Glomerular visceral epithelial cell (primary cell): ENCODE measurements at regions not wholly inside any gene's neighbourhood (a gene's known extent, or its start where the extent isn't known, plus 50 kb on each side); places are given as distances from the start of the nearest gene placed in this dataset.

Experiments used
- DNase-seq: peaks from one replicate; pipeline ENCODE4 v3.0.0-alpha.2; 2016; ENCODE audit errors: extremely low spot score

DNA sequence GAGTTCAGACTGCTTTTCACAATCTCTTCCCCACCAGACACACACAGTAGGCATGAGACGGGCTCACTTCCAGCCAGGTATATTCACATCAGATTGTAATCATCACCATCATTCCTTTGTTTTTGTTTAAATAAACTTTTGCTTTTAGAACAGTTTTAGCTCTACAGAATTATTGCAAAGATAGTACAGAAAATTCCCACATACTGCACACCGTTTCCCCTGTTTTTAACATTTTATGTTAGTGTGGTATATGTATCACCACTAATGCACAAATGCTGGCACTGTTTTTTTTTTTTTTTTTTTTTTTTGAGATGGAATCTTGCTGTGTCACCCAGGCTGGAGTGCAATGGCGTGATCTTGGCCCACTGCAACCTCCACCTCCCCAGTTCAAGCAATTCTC, 83.3 kb upstream of the ANO1 start:
- no peak for DNase-seq

DNA sequence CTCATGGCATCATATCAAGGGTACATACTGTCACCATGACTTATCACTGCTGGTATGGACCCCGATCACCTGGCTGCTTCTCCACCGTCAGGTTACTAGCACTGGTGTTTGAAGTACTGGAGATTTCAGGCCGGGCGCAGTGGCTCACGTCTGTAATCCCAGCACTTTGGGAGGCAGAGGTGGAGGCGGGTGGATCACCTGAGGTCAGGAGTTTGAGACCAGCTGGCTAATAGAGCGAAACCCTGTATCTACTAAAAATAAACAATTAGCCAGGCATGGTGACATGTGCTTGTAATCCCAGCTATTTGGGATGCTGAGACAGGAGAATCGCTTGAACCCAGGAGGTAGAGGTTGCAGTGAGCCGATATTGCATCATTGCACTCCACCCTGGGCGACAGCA, 82.4 kb upstream of the ANO1 start:
- DNase-seq, result no peak

DNA sequence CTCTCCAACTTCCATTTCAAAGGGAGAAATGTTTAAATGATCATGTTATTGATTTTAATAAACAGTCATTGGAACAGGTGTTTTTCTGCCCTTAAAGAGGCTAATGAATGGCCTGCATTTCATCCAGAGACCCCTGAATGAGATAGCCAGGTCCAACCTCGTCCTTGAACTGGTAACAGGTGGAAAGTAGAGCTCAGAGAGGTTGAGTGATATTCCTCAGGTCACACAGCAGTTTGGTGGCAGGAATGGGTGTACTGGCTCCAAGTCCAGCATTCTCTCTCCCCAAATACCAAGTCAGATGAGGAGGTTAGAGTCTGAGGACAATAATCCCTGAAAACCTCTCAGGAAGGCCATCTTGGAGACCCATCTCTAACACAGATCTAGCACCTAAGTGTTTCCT, 81.7 kb upstream of the ANO1 start:
- no peak for DNase-seq

DNA sequence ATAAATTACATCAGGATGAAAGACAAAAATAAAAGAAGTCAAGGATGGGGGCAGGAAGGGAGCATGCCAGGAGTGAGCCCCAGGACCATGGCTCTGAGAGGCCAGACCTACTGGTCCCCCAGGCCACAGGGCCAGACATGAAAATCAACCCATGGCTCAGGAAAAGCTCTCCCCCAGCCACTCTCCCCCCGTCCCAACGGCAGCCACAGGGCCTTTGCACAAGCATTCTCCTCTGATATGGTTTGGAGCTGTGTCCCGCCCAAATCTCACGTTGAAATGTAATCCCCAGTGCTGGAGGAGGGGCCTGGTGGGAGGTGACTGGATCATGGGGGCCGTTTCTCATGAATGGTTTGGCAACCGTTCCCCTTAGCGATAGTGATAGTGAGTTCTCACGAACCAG, 80.8 kb upstream of the ANO1 start:
- DNase-seq, result no peak

DNA sequence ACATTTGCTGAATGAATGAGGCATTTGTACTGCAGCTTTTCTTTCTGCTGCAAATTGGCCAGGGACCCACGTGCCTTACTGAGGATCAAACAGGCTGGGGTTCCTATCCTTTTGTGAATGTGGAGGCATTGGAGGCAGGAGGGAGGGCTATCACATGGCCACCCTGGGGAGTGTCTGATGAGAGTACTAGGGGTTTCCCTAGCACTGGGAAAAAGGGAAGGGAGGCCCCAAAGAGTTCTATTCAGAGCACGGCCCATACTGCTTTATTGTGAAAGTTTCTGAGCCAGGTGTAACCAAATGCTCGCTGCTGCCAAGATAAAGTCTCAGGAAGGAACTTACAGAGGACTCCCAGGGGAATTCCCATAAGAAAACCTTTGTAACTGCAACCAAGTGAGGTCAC, 78.4 kb upstream of the ANO1 start:
- no peak for DNase-seq

DNA sequence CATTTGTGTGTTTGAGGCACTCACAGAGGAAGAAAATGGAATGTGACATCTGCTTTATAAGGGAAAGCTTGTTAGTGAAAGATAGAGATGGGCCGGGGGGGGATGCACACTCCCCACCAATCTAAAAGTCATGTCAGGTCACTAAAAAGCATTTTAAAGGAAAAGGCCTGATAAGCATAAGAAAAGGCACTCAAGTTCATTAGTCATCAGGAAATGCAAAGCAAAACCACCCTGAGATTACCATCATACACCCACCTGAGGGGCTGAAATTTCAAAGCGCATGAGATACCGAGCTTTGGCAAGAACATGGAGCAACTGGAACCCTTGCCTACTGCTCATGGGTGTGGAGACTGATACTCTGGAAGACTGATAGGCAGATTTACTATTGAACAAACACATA, 77.9 kb upstream of the ANO1 start:
- no peak for DNase-seq

DNA sequence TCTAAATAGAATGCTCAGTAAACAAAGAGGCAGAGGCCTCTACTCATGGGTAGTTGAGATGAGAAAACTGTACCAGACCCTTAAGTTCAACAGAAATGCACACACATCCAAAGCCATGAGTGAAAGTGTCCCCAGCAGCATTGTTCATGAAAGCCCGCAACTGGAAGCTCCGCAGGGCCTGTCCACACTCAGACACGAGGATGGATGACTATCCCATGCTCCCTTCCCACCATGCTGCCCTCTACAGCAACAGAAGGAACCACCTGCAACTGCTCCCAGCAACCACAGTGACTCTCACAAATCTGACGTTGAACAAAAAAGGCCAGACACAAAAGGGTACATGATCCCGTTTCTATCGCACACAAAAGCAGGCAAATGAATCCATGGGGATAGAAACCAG, 76.9 kb upstream of the ANO1 start:
- no peak for DNase-seq

DNA sequence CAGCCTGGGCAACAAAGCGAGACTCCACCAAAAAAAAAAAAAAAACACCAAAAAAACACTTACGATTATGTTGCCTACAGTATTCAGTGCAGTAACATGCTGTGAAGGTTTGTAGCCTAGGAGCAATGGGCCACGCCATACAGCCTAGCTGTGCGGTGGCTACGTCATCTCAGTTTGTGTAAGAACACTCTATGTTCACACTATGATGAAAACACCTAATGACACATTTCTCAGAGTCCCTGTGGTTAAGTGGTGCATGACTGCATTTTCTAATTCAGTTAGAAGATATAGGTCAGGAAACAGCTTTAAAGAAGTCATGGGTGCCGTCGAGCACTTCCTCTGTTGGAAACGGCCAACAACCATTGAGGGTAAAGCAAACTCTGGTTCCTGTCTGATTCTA, 75.7 kb upstream of the ANO1 start:
- DNase-seq, result no peak

DNA sequence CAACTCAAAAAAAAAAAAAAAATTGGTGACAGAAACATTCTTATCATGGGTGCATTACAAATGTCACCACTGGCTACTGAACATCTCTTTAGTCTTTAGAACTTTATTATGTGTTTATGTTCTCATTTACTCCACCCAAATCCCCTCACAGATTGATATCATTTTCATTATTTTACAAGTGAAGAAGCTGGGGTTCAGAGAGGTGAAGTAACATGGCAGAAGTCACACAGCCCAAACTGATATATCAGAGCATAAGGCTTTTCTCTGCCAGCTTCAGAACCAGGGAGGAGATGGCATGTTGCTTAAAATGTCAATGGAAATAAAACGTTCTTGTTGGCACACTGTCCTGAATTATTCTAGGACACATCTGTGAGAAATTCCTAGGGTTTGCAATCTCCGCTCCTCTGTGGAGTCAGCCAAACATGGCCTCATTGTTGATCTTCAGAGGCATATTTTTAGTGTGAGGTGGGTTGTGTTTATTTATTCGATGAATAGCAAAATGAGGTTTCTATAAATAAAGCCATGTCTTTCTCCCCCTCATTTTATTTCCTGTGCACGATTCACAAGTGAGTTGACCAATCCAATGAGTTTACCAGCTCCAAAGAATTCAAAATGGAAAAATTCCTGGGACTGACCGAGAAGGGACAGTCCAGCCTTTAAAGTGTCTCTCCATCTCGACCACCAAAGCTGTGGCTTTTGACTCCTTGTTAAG, 72.9 kb upstream of the ANO1 start:
- DNase-seq, result no peak

DNA sequence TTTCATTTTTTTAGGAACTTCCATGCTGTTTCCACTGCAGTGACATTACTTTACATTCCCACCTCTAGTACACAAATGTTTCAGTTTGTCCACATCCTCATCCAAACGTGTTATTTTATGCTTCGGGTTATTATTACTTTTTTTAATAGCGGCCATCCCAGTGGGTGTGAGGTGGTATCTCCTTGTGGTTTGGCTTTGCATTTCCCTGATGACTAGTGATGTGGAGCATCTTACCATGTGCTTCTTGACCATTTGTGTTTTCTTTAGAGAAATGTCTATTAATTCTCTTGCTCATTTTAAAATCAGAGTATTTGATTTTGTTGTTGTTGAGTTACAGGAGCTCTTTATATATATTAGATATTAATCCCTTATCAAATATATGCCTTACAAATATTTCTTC, 70.3 kb upstream of the ANO1 start:
- no peak for DNase-seq

DNA sequence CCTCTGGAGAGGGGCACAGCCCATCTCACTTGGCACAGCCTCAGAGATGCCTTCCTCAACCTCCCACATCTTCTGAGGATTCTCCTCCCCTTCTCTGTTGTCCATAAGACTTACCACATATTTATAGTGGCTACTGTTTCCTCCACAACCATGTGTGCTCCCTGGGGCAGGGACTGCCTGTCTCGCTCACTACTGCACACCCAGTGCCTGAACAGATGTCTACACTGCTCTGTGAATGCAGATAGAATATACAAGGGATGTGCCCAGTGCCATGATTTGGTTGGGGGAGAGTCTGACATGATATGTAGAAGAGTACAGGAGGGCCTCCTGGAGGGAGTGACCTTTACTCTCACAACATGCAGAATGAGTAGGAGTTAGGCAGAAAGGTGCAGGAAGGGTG, 67.3 kb upstream of the ANO1 start:
- DNase-seq, result no peak

DNA sequence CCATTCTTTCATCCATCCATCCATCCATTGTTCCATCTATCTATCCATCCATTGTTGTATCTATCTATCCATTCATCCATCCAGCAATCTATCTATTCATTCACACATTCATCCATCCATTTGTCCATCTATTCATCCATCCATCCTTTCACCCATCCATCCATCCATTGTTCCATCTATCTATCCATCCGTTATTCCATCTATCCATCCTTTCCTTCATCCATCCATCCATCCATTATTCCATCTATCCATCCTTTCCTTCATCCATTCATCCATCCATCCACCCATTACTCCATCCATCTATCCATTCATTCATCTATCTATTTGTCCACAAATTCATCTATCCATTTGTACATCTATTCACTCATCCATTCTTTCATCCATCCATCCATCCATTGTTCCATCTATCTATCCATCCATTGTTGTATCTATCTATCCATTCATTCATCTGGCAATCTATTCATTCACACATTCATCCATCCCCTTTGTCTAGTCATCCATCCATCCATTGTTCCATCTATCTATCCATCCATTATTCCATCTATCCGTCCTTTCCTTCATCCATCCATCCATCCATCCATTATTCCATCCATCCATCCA, 65.9 kb upstream of the ANO1 start:
- no peak for DNase-seq

DNA sequence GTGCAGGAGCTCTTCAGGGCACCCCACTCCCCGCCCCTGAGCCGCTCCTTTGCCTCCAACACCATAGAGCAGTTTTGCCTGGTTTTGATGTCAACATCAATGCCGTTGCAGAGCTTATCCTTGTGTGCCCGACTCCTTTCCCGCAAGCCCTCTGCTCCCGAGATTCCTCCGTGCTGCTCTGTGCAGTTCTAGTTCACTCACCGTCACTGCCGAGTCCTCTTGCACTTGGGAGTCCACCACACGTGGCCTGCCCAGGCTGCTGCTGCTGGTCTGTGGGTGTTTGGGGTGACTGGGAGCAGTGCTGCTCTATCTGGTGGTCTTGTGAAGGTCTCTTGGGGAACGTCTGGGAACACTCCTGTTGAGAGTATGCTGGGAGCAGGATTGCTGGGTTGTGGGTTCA, 63.8 kb upstream of the ANO1 start:
- no peak for DNase-seq

DNA sequence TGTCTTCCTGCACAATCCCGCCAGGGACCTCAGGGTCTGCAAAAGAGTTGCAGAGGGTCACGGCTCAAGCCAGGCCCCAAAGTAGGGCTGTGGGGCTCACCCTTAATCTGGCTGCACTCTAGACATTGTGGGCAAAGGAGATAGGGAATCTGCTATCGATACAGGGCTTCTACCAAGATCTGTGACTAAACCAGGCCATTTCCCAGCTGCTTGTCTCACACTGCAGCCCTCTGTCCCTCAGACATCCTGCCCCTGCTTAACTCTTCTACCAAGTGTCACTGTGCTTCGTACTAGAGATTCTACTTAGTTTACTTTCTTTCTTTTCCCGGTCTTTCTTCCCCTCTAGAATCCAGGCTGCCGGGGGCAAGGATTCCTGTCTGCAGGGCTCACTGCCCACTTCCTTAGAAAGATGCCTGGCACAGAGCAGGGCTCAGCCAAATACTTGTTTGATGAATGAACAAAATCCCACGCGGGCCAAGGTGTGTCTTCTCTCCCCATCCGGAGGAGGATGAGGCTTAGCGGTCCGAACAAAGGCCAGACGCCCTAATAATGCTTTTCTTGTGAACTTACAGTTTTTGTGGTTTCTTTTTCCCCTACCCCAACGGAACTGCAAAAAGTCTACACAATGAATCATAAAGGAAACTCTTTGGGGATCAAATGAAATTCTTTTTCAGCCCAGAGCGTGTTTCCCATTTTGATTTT, 61.3 kb upstream of the ANO1 start:
- no peak for DNase-seq

DNA sequence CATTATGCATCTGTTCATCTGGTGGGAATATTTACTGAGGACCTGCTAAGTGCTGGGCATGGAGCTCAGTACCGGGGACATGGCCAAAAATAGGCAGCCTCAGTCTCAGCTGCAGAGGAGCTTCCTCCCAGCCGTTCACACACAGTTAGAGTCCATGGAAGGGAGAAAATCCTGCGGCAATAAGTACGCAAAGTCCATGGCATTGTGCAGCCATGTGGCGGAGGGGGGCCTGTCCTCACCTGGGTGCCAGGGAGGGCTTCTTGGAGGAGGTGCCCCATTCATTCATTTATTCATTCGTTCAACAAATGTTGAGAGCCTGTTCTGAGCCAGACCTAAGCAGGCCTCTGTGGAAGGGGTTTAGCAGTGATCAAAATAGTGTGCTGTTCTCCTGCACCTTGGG, 59.3 kb upstream of the ANO1 start:
- no peak for DNase-seq

DNA sequence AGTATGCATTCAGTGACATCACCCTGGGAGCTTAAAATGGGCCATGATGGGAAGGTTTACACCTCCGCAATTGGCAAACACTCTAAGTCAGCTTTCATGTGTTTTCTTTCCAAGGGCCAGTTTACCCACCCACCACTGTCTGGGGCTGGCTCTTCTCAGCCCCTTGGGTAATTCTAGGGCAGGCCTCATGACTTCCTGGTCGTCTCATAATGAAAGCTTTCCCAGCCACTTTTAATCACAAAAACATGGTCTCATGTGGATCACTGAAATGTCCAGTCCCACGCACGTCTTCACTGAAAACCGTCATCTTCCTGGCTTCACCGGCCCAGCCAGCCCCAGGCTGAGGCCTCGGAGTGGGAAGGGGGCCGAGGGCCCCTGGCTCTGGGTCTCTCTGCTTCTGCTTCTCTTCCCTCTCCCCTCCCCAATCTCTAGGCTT, 58.5 kb upstream of the ANO1 start:
- DNase-seq, result no peak

DNA sequence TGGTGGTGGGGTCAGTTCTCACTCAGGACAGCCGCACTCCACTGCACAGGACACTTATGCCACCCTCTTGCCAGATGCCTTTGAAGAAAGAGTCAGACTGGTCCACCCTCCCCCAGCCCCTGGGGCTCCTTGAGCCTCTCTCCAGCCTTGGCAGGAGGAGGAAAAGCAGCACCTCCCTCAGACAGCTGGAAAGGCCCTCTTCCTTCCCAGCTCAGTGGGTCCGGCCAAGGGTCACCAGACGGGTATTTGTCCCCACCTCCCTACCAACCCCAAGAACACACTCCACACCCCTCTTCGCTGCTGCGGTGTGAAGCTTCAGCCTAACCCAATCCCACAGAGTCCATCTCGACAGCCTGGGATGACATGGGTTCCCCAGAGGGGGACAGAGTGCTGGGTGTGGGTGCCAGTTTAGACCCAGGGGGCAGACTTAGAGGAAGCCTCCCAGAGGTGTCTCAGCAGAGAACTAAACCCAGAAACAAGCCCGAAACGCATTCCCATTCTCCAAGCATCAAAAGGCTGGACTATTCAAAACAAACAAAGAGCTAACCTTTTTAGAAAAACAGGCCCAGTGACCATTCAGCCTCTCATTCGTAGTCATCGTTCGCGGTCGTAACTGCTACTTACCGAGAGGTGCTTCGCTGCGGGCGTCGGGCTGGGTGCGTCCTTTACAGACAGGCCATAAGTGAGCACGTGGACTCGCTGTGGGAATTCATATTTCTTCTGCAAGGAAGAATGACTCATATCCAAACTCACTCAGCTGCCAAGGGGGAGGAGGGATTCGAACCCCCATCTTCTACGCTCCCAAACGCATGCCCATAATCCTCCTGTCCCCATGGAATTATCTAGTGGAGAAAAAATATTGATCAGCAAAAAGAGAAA, 57.5 kb upstream of the ANO1 start:
- DNase-seq, result no peak

DNA sequence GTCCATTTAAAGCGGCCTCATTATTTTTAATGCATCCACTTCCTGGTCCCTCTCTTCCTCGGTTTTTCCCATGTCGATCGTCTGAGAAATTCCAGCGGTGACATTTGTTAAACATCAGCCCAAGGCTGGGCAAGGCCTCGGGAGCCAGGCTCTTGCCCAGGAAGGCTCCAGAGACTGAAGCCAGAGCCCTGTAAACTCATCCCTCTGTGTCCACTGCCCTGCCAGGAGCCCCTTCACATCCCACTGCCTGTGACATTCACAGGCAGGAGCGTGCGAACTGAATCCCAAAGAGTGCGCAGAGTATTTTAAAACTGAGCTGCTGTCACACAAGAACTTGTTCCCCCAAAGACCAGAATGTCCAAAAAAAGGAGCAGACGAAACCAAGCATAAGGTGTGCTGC, 56.5 kb upstream of the ANO1 start:
- no peak for DNase-seq

DNA sequence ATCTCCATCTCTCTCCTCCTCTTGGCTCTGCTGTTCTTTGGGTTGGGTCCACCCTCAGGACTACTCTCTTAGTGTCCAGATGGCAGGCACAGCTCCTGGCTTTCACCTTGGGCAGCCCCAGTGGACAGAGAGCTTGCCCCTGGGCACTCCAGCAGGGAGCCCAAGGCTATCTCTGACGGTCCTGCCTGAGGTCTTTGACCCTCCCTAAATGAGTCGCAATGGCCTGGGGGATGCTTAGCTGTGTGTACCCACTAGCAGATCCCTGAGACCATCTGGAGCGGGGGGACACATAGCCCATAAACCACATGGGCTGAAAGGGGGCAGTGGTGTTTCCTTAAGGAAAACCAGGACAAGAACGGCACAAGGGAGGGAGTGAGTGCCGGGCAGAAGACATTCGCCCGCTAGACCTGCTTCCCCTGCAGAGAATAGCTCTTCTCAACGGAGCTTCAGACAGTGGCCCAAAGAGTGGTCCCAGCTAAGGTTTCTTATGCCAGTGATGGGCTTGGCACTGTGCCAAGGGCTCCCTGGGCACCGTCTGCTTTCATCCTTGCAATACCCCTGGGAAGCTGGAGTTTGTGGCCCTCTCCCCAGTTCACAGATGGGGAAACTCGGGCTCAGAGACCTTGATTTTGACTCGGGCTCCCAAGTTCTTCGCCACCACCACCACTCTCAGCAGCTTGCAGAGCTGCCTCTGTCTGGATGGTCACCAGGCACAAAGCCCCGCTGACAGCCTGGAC, 53.9 kb upstream of the ANO1 start:
- DNase-seq, result no peak

DNA sequence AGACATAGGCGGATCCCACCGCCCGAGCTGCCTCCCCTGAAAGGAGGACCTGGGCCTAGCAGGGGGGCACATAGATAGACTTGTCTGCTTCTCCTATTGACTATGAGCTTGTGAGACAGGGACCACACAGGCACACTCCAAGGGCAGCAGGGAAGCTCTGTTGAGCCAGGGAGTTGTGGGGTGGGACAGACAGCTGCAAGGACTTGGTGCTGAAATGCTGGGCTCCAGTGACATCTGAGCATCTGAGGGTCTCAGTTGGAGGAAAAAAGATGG, 53.4 kb upstream of the ANO1 start:
- DNase-seq, result no peak

DNA sequence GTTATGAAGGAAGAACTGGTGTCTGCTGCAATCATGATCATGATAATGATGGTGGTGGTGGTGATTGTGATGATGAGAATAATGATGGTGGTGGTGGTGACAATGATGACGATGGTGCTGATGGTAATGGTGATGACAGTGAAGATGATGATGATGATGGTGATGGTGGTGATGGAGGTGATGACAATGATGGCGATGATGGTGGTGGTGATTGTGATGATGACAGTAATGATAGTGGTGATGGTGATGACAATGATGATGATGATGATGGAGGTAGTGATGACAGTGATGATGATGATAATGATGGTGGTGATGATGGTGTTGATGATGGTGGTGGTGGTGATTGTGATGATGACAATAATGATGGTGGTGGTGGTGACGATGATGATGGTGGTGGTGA, 52.8 kb upstream of the ANO1 start:
- DNase-seq, result no peak

DNA sequence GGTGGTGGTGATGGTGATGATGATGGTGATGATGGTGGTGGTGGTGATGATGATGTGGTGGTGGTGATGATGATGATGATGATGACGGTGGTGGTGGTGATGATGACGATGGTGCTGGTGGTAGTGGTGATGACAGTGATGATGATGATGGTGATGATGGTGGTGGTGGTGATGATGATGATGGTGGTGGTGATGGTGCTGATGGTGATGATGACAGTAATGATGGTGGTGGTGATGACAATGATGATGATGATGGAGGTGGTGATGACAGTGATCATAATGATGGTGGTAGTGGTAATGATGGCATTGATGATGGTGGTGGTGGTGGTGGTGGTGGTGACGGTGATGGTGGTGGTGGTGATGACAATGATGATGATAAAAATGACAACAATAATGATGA, 52.1 kb upstream of the ANO1 start:
- DNase-seq, result no peak
